Breast epithelium (tissue), 4 donors: ENCODE measurements at regions not wholly inside any gene's neighbourhood (a gene's known extent, or its start where the extent isn't known, plus 50 kb on each side); places are given as distances from the start of the nearest gene placed in this dataset.

Experiments used
- DNase-seq, 2 donors: peaks; one replicate each; pipeline ENCODE4 v3.0.0-alpha.2; 2019; ENCODE audit warnings: low spot score in 2 of 2
- H3K27ac ChIP-seq, 2 donors: fragments of 200-600 bp; sonication (generic) in 1 of 2; one replicate each; pipeline ENCODE4 v1.5.1; 2016 to 2019; ENCODE audit warnings: mild to moderate bottlenecking in 1 of 2
- H3K27me3 ChIP-seq, 2 donors: fragments of 200-600 bp; sonication (generic) in 1 of 2; one replicate each; pipeline versions ENCODE4 v1.5.1 to v1.6.0; 2017 to 2019; ENCODE audit warnings: control low read depth in 1 of 2, mild to moderate bottlenecking in 1 of 2
- H3K36me3 ChIP-seq: fragments of 200-600 bp; one replicate; pipeline ENCODE4 v1.5.1; 2019
- H3K4me1 ChIP-seq, 2 donors: fragments of 200-600 bp; sonication (generic); one replicate each; pipeline ENCODE4 v1.5.1; 2016 to 2019; ENCODE audit warnings: control low read depth in 1 of 2
- H3K4me3 ChIP-seq, 3 donors: fragments of 200-600 bp; sonication (generic); 1 replicate in 2 of 3; 2 replicates in 1 of 3; pipeline ENCODE4 v1.5.1; 2016 to 2019; ENCODE audit warnings: mild to moderate bottlenecking in 3 of 3, moderate library complexity in 2 of 3
- H3K9me3 ChIP-seq, 2 donors: fragments of 200-600 bp; sonication (generic) in 1 of 2; one replicate each; pipeline ENCODE4 v1.5.1; 2016 to 2019; ENCODE audit warnings: control low read depth in 1 of 2
- POLR2A ChIP-seq: fragments of 450-650 bp; IDR thresholded peaks from one replicate; pipeline ENCODE4 v1.6.1; 2016; ENCODE audit warnings: antibody characterized with exemption, mild to moderate bottlenecking, moderate library complexity
- POLR2AphosphoS5 ChIP-seq, 3 donors: sonication (generic); formaldehyde crosslinking; IDR thresholded peaks; one replicate each; pipeline ENCODE4 v1.6.1; 2017; ENCODE audit warnings: antibody characterized with exemption in 3 of 3
- intact Hi-C: fragments of 100-400 bp; cut with DNase I; formaldehyde crosslinking; loops from one replicate; pipeline ENCODE4 v1.15.1; 2023; ENCODE audit warnings: low total_unique reads
- TF ChIP-seq, protein P1 (sequence below), 3 donors: fragments of 450-650 bp; IDR thresholded peaks; one replicate each; pipeline ENCODE4 v1.5.1; 2016 to 2017; ENCODE audit warnings: antibody characterized with exemption in 3 of 3, mild to moderate bottlenecking in 3 of 3, moderate library complexity in 3 of 3

DNA sequence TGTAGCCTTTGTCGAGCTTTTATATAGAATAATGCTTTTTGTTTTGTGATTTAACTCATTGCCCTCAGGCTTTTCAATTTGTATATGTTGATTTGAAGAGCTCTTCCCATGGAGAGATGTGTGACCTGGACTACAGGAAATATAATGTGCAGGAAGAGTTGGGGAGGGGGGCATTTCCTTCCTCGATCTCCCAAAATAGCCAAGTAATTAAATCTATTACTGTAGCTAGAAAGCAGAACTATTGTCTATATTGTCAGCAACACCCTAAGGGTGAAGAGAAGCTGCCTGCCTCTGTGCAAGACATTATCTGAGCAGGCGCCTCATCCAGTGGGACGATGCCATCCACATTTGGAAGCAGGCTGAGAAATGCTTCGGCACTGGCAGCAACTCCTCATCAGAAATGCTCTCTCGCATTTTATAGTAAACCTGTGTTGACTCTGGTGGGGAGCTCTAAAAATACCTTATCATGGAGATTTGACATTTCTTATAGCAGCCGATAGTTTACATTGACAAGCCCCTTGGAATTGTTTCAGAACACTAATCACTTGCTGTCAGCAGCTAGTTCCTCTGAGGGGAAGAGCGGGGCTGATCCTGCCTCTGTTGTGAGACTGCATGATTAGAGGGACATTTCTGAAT is 392.5 kb upstream of the RGS6 start:
- intact Hi-C loops = loop anchor here (5.0 kb wide), 1 partner anchor 698 kb away; no protein-coding TSS in a partner anchor
- no peaks in the 10 kb centered on the region for H3K9me3 ChIP-seq
- H3K4me3 ChIP-seq = no peak overlapping the region
- H3K27me3 ChIP-seq = no peaks in the 10 kb centered on the region
- H3K36me3 ChIP-seq = no peaks in the 10 kb centered on the region
- TF ChIP-seq, protein P1, sequence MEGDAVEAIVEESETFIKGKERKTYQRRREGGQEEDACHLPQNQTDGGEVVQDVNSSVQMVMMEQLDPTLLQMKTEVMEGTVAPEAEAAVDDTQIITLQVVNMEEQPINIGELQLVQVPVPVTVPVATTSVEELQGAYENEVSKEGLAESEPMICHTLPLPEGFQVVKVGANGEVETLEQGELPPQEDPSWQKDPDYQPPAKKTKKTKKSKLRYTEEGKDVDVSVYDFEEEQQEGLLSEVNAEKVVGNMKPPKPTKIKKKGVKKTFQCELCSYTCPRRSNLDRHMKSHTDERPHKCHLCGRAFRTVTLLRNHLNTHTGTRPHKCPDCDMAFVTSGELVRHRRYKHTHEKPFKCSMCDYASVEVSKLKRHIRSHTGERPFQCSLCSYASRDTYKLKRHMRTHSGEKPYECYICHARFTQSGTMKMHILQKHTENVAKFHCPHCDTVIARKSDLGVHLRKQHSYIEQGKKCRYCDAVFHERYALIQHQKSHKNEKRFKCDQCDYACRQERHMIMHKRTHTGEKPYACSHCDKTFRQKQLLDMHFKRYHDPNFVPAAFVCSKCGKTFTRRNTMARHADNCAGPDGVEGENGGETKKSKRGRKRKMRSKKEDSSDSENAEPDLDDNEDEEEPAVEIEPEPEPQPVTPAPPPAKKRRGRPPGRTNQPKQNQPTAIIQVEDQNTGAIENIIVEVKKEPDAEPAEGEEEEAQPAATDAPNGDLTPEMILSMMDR (IDR thresholded peaks at IDR 0.05) = no peak
- TF ChIP-seq POLR2AphosphoS5 (IDR thresholded peaks at IDR 0.05) = no peak
- no peak for TF ChIP-seq POLR2A
- H3K4me1 ChIP-seq = peaks cover 0 to 4% of the 10 kb centered on the region in 2 donors
- H3K27ac ChIP-seq = no peak overlapping the region
- no peak for DNase-seq

DNA sequence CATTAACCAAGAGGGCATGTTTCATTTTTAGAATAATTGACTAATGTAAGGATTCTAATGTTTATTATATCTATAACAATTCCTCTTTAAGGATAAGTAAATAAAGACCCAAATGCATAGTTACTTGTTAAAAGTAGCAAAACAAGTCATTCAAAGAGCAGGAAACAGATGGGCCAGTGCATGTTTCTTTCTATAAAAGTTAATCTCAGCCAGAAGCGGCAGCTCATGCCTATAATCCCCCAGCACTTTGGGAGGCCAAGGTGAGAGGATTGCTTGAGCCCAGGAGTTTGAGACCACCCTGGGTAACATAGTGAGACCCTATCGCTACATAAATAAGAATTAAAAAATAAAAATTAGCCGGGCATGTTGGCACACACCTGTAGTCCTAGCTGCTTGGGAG is 391.0 kb upstream of the RGS6 start:
- intact Hi-C loops = no loop called here
- H3K4me1 ChIP-seq = peaks cover 0 to 4% of the 10 kb centered on the region in 2 donors
- H3K36me3 ChIP-seq = no peaks in the 10 kb centered on the region
- DNase-seq = no peak
- TF ChIP-seq POLR2A (no peak), POLR2AphosphoS5 (IDR thresholded peaks at IDR 0.05) (no peak)
- TF ChIP-seq, protein P1 (IDR thresholded peaks at IDR 0.05) = no peak
- no peaks in the 10 kb centered on the region for H3K9me3 ChIP-seq
- no peaks in the 10 kb centered on the region for H3K27me3 ChIP-seq
- no peak overlapping the region for H3K4me3 ChIP-seq
- H3K27ac ChIP-seq = no peak overlapping the region

DNA sequence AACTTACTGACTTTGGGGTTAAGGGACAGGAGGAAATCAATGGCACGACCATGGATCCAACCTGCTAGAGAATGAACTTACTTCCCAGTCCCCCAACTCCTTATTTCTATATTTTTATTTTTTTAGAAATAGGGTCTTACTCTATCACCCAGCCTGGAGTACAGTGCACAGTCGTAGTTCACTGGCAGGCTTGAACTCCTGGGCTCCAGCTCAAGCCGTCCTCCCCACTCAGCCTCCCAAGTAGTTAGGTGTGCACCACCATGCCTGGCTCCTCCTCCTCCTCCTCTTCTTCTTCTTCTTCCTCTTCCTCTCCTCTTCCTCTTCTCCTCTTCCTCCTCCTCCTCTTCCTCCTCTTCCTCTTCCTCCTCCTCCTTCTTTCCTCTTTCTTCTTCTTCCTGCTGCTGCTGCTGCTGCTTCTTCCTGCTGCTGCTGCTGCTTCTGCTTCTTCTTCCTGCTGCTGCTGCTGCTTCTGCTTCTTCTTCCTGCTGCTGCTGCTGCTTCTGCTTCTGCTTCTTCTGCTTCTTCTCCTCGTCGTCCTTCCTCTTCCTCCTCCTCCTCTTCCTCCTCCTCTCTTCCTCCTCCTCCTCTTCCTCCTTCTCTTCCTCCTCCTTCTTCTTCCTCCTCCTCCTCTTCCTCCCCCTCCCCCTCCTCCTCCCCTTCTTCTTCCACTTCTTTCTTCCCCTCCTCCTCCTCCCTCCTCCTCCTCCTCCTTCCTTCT is 390.1 kb upstream of the RGS6 start:
- Histone ChIP-seq H3K4me3 (no peak overlapping the region), H3K27me3 (no peaks in the 10 kb centered on the region), H3K27ac (no peak overlapping the region), H3K4me1 (peaks cover 0 to 4% of the 10 kb centered on the region in 2 donors), H3K36me3 (no peaks in the 10 kb centered on the region), H3K9me3 (no peaks in the 10 kb centered on the region)
- intact Hi-C loops = no loop called here
- no peak for TF ChIP-seq POLR2A
- TF ChIP-seq, protein P1 (IDR thresholded peaks at IDR 0.05) = no peak
- no peak for TF ChIP-seq POLR2AphosphoS5 (IDR thresholded peaks at IDR 0.05)
- no peak for DNase-seq

DNA sequence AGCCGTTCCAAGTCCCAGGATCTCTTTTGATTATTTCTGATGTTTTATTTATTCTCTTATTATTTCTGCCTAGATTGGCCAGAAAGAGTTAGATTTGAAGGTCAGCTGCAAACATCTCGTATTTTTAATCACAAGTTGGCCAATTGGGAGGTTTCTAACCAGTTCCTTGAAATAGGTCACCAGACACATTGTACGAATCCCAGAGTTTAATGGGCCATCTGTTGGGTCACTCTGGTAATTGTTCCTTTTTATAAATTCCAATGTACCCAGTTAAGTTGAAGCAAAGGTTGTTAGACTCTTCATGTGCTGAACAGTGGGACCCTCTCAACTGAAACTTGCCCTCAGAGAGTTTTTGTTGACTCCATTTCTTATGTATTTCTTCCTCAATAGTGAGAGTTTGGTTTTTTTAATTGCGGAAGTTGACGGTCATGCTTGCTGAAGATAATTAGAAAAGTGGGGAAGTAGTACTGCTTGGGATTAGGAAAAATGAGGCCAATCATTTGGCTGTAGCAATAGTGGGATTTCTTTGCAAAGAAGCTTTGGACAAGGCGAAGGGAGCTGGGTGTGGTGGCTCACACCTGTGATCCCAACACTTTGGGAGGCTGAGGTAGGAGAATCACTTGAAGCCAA is 382.7 kb upstream of the RGS6 start:
- no peaks in the 10 kb centered on the region for H3K4me1 ChIP-seq
- no peaks in the 10 kb centered on the region for H3K27me3 ChIP-seq
- no peak overlapping the region for H3K4me3 ChIP-seq
- TF ChIP-seq, protein P1 (IDR thresholded peaks at IDR 0.05) = no peak
- TF ChIP-seq POLR2A (no peak), POLR2AphosphoS5 (IDR thresholded peaks at IDR 0.05) (no peak)
- no peak for DNase-seq
- no peak overlapping the region for H3K27ac ChIP-seq
- intact Hi-C loops = loop anchor here (5.0 kb wide), 1 partner anchor 1433 kb away; no protein-coding TSS in a partner anchor
- no peaks in the 10 kb centered on the region for H3K36me3 ChIP-seq
- no peaks in the 10 kb centered on the region for H3K9me3 ChIP-seq

DNA sequence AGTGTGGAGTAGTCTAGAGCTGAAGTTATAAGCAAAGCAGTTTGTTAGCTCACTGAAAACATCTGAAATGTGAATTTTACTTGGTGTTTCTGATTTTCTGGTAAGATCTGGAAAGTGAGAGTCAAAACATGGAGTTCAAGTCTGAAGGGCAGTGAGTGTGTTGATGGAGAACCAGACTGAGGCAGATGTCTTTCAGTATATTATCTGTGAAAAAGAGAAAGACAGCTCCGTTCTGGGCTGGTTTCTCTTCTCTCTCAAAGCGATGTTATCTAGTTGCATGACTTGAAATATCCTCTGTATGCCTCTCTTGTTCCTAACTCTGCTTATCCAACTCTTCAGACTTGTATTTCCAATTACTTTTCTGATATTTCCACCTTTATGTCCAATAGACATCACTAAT is 381.9 kb upstream of the RGS6 start:
- TF ChIP-seq POLR2A = no peak
- H3K27ac ChIP-seq = no peak overlapping the region
- H3K4me3 ChIP-seq = no peak overlapping the region
- H3K36me3 ChIP-seq = no peaks in the 10 kb centered on the region
- H3K27me3 ChIP-seq = no peaks in the 10 kb centered on the region
- DNase-seq = no peak
- intact Hi-C loops = loop anchor here (5.0 kb wide), 1 partner anchor 1432 kb away; no protein-coding TSS in a partner anchor
- H3K9me3 ChIP-seq = no peaks in the 10 kb centered on the region
- H3K4me1 ChIP-seq = no peaks in the 10 kb centered on the region
